Psoas muscle (tissue), 7 donors: ENCODE measurements at regions not wholly inside any gene's neighbourhood (a gene's known extent, or its start where the extent isn't known, plus 50 kb on each side); places are given as distances from the start of the nearest gene placed in this dataset.

Experiments
- ATAC-seq, 4 donors: fragments of 200-7000 bp; cut with Tn5 transposase; one replicate each; pipeline ENCODE4 v1.9.1; 2020; ENCODE audit warnings: moderate library complexity in 3 of 4, mild to moderate bottlenecking in 2 of 4
- DNase-seq, 2 donors: peaks; one replicate each; pipeline ENCODE4 v3.0.0-alpha.2; 2020
- H3K27ac ChIP-seq: fragments of 200-600 bp; one replicate; pipeline ENCODE4 v1.8.0; 2022
- H3K27me3 ChIP-seq, 3 donors: fragments of 200-600 bp in 1 of 3; one replicate each; pipeline versions ENCODE4 v1.6.1 to v1.8.0; 2013 to 2022; ENCODE audit warnings: low read length in 2 of 3, mild to moderate bottlenecking in 2 of 3, moderate library complexity in 1 of 3; ENCODE audit not compliant: insufficient read depth in 3 of 3
- H3K36me3 ChIP-seq, 2 donors: fragments of 200-600 bp in 1 of 2; one replicate each; pipeline versions ENCODE4 v1.6.1 to v1.8.0; 2013 to 2022; ENCODE audit warnings: low read depth in 1 of 2, mild to moderate bottlenecking in 1 of 2, moderate library complexity in 1 of 2; ENCODE audit not compliant: insufficient read depth in 1 of 2
- H3K4me1 ChIP-seq: fragments of 200-600 bp; one replicate; pipeline ENCODE4 v1.8.0; 2022
- H3K4me3 ChIP-seq: fragments of 200-600 bp; one replicate; pipeline ENCODE4 v1.8.0; 2022; ENCODE audit warnings: mild to moderate bottlenecking
- H3K9me3 ChIP-seq: fragments of 200-600 bp; one replicate; pipeline ENCODE4 v1.8.0; 2022
- WGBS, 3 donors: extraction: QIAGEN DNeasy Blood & Tissue Kit; methylation state at CpG; one replicate each; pipeline versions ENCODE4 v1.1.6 to v1.1.7; 2013; 5-methylcytosine and 5-hydroxymethylcytosine counted together
- intact Hi-C, 2 donors: fragments of 100-400 bp; cut with DNase I; formaldehyde crosslinking; loops; one replicate each; pipeline versions ENCODE4 v1.11.0 to v1.14.2; 2022
- TF ChIP-seq, protein P1 (sequence below): fragments of 200-600 bp; IDR thresholded peaks from one replicate; pipeline ENCODE4 v1.8.0; 2022; ENCODE audit warnings: antibody characterized with exemption
- donor health status: healthy with polysubstance abuse.
- donor health status: DM: no; HTN: no; CAD: no; lungs with moderate emphysema.
- donor health status: Bipolar disorder and iron deficiency.
- donor health status: healthy.
- donor health status: DM: yes; HTN: yes; CAD: no.
- donor health status: DM: no; HTN: no; CAD: no.
- donor health status: DM: yes; HTN: yes; CAD: no.

GRCh38 chr13:105991131-105991530 is 544.3 kb downstream of the EFNB2 start:
- H3K27ac ChIP-seq: no peak overlapping the region
- no peaks in the 10 kb centered on the region for H3K36me3 ChIP-seq
- H3K9me3 ChIP-seq: no peaks in the 10 kb centered on the region
- intact Hi-C loops: no loop called here
- H3K4me3 ChIP-seq: no peak overlapping the region
- ATAC-seq: no peak
- WGBS, 3 donors: 33 to 38% (median 34%) methylated on average over 1 of the region's 1 CpG
- TF ChIP-seq, protein P1, sequence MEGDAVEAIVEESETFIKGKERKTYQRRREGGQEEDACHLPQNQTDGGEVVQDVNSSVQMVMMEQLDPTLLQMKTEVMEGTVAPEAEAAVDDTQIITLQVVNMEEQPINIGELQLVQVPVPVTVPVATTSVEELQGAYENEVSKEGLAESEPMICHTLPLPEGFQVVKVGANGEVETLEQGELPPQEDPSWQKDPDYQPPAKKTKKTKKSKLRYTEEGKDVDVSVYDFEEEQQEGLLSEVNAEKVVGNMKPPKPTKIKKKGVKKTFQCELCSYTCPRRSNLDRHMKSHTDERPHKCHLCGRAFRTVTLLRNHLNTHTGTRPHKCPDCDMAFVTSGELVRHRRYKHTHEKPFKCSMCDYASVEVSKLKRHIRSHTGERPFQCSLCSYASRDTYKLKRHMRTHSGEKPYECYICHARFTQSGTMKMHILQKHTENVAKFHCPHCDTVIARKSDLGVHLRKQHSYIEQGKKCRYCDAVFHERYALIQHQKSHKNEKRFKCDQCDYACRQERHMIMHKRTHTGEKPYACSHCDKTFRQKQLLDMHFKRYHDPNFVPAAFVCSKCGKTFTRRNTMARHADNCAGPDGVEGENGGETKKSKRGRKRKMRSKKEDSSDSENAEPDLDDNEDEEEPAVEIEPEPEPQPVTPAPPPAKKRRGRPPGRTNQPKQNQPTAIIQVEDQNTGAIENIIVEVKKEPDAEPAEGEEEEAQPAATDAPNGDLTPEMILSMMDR: no peak
- DNase-seq: no peak
- H3K4me1 ChIP-seq: no peaks in the 10 kb centered on the region
- H3K27me3 ChIP-seq: peaks cover 0 to 4% (median 2%) of the 10 kb centered on the region in 3 donors

- Histone ChIP-seq H3K9me3 (no peaks in the 10 kb centered on the region), H3K4me1 (no peaks in the 10 kb centered on the region), H3K36me3 (no peaks in the 10 kb centered on the region), H3K4me3 (no peak overlapping the region), H3K27ac (no peak overlapping the region), H3K27me3 (peaks cover 0 to 4% (median 2%) of the 10 kb centered on the region in 3 donors)
- TF ChIP-seq, protein P1: no peak
- intact Hi-C loops: no loop called here
- 88 to 90% (median 88%) methylated on average over 4 of the region's 4 CpGs for WGBS, 3 donors
- ATAC-seq (no peak), DNase-seq (no peak)
These were observed 545.1 kb downstream of the EFNB2 start for GRCh38 chr13:105990256-105990958.

DNA sequence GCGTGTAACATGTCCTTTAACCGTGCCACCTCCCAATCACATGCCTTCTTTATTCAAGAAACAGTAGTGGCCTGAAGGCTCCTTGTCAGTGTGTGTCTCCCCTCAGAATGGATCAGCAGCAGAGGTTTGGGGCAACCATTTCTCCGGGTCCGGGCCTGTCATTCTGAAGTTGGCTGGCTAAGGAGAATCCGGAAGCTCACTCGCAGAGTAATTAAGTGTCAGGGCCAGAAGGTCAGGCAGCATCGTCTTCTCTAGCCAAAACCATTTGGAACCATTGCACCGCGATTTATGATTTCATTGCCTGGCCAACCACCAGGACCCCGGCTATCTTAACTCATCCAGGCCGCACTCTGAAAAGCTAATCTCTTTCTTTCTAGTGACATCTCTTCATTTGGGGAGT is 550.8 kb downstream of the EFNB2 start:
- Histone ChIP-seq H3K9me3 (no peaks in the 10 kb centered on the region), H3K4me3 (no peak overlapping the region), H3K27me3 (no peaks in the 10 kb centered on the region), H3K27ac (no peak overlapping the region), H3K36me3 (no peaks in the 10 kb centered on the region), H3K4me1 (no peaks in the 10 kb centered on the region)
- TF ChIP-seq, protein P1: no peak
- WGBS, 3 donors: 38 to 55% (median 40%) methylated on average over 11 of the region's 11 CpGs
- no peak for ATAC-seq
- intact Hi-C loops: no loop called here
- DNase-seq: no peak

DNA sequence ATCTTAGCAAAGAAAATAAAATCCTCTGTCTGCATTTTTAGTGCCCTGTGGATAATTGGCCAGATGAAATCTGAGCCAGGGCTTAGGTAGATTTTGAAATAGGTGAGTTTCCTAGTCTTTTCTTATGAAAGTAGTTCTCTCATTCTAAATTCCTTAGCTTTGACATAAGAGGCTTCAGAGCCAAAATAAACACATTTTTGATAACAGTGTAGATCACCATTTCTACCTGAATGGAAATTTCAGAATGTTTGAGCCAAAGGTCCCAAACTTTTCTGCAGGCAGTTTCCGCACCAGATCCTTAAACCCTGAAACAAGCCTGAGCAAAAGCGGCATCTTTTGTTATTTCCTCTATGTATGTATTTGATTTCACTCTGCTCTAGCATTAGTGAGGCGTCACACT is 551.2 kb downstream of the EFNB2 start:
- Histone ChIP-seq H3K27me3 (no peaks in the 10 kb centered on the region), H3K9me3 (no peaks in the 10 kb centered on the region), H3K36me3 (no peaks in the 10 kb centered on the region), H3K4me3 (no peak overlapping the region), H3K4me1 (no peaks in the 10 kb centered on the region), H3K27ac (no peak overlapping the region)
- ATAC-seq: no peak
- WGBS, 3 donors: 86 to 94% (median 87%) methylated on average over 3 of the region's 3 CpGs
- TF ChIP-seq, protein P1: no peak
- no peak for DNase-seq
- intact Hi-C loops: no loop called here
